GM12878 (cell line): ENCODE measurements at regions not wholly inside any gene's neighbourhood (a gene's known extent, or its start where the extent isn't known, plus 50 kb on each side); places are given as distances from the start of the nearest gene placed in this dataset.

Experiments
- ATAC-seq: fragments of 200-7000 bp; cut with Tn5 transposase; 3 replicates; pipeline ENCODE4 v1.9.1; 2020; ENCODE audit warnings: mild to moderate bottlenecking, moderate library complexity
- BruUV-seq: library from RNA; stranded (reverse); fragments of 400-500 nt; replicated peaks from 2 replicates; lab custom pipeline; 2021; lab: Mats Ljungman, UMichigan
- CTCF ChIA-PET: fragments of 300-600 bp; sonication (Branson Sonifier 250); formaldehyde crosslinking; extraction: SDS; loops from one replicate; lab custom pipeline; 2021; ENCODE audit warnings: inconsistent platforms; lab: Yijun Ruan, JAX
- POLR2A ChIA-PET: fragments of 350-600 bp; formaldehyde crosslinking; extraction: SDS; loops from one replicate; lab custom pipeline; 2021; ENCODE audit warnings: inconsistent platforms; lab: Charles Lee
- RAD21 ChIA-PET: fragments of 300-600 bp; sonication (Branson Sonifier 250); formaldehyde crosslinking; loops from one replicate; lab custom pipeline; 2023; ENCODE audit warnings: antibody characterized with exemption; ENCODE audit not compliant: unreplicated experiment; lab: Charles Lee
- SMC1A ChIA-PET: fragments of 300-600 bp; sonication (Branson Sonifier 250); formaldehyde crosslinking; loops from one replicate; lab custom pipeline; 2023; ENCODE audit not compliant: unreplicated experiment, uncharacterized antibody; lab: Charles Lee
- DNase-seq: peaks from one replicate; pipeline ENCODE4 v3.0.0-alpha.2; 2011; ENCODE audit warnings: low read depth, low spot score
- FAIRE-seq: peaks from 3 replicates; lab custom pipeline; 2011; peaks lifted over from hg19 to GRCh38; lab: Jason Lieb, UNC
- H2AFZ ChIP-seq: 2 replicates; pipeline ENCODE4 v1.6.0; 2011; ENCODE audit warnings: low read depth, low read length, control low read depth; ENCODE audit not compliant: control insufficient read depth
- H3K27ac ChIP-seq: 2 replicates; pipeline ENCODE4 v1.5.1; 2011; ENCODE audit warnings: control low read depth; ENCODE audit not compliant: control insufficient read depth, insufficient read depth
- H3K27me3 ChIP-seq, 2 experiments: replicated peaks in 1 of 2; 2 replicates each; pipeline versions ENCODE4 v1.6.0 to v1.6.1; 2011; ENCODE audit warnings: low read length in 1 of 2; ENCODE audit not compliant: control insufficient read depth in 2 of 2, insufficient read depth in 2 of 2
- H3K36me3 ChIP-seq, 2 experiments: 2 replicates each; pipeline ENCODE4 v1.5.1; 2011; ENCODE audit warnings: low read length in 1 of 2; ENCODE audit not compliant: control insufficient read depth in 2 of 2, insufficient read depth in 2 of 2
- H3K4me1 ChIP-seq: 2 replicates; pipeline ENCODE4 v1.6.1; 2011; ENCODE audit warnings: mild to moderate bottlenecking, low read length, moderate library complexity, mixed read lengths; ENCODE audit not compliant: control insufficient read depth, insufficient read depth
- H3K4me2 ChIP-seq: 2 replicates; pipeline ENCODE4 v1.6.0; 2011; ENCODE audit warnings: control low read depth; ENCODE audit not compliant: control insufficient read depth, insufficient read depth
- H3K4me3 ChIP-seq: fragments of 200-600 bp; sonication (generic); 2 replicates; pipeline ENCODE4 v1.5.1; 2016
- H3K79me2 ChIP-seq: 2 replicates; pipeline ENCODE4 v1.6.0; 2011; ENCODE audit warnings: low read length; ENCODE audit not compliant: control insufficient read depth, insufficient read depth
- H3K9ac ChIP-seq: 2 replicates; pipeline ENCODE4 v1.8.0; 2011; ENCODE audit warnings: low read length, control low read depth, mixed read lengths; ENCODE audit not compliant: control insufficient read depth, insufficient read depth
- H3K9me3 ChIP-seq: replicated peaks from 3 replicates; pipeline ENCODE4 v1.5.1; 2011; ENCODE audit warnings: mild to moderate bottlenecking, low read length; ENCODE audit not compliant: control insufficient read depth, insufficient read depth
- H4K20me1 ChIP-seq: 2 replicates; pipeline ENCODE4 v1.6.0; 2011; ENCODE audit not compliant: control insufficient read depth, insufficient read depth
- E2F8 ChIP-seq: fragments of 450-650 bp; IDR thresholded peaks from 2 replicates; pipeline ENCODE4 v1.6.1; 2018; ENCODE audit warnings: mild to moderate bottlenecking, low read depth, moderate library complexity; ENCODE audit not compliant: partially characterized antibody
- NFYB ChIP-seq: IDR thresholded peaks from 2 replicates; pipeline ENCODE4 v1.6.1; 2011; ENCODE audit warnings: low read depth, mild to moderate bottlenecking, low read length, improper control_type of control experiment, moderate library complexity; ENCODE audit not compliant: insufficient read depth
- PAX5 ChIP-seq: IDR thresholded peaks from 2 replicates; pipeline ENCODE4 v1.6.1; 2011; ENCODE audit warnings: low read depth, low read length, borderline replicate concordance
- RELB ChIP-seq: fragments of 450-650 bp; IDR thresholded peaks from 2 replicates; pipeline ENCODE4 v1.6.1; 2017; ENCODE audit warnings: low read depth, mild to moderate bottlenecking, moderate library complexity
- WRNIP1 ChIP-seq: IDR thresholded peaks from 2 replicates; pipeline ENCODE4 v1.6.1; 2011; ENCODE audit warnings: low read depth, low read length, improper control_type of control experiment, borderline replicate concordance
- YBX1 ChIP-seq: fragments of 450-650 bp; IDR thresholded peaks from 2 replicates; pipeline ENCODE4 v1.6.1; 2016; ENCODE audit warnings: antibody characterized with exemption
- whole genome bisulfite sequencing: methylation state at CpG from one replicate; pipeline ENCODE4 v1.1.6; 2016; ENCODE audit warnings: low lambda C conversion rate; ENCODE audit not compliant: insufficient replicate concordance, insufficient coverage; ENCODE audit errors: missing lambda C conversion rate; 5-methylcytosine and 5-hydroxymethylcytosine counted together
- in situ Hi-C: fragments of 300-500 bp; cut with MboI; formaldehyde crosslinking; loops from 9 replicates; pipeline ENCODE4 v1.14.3; 2018; ENCODE audit warnings: mixed read lengths
- intact Hi-C: fragments of 100-400 bp; cut with micrococcal nuclease; formaldehyde crosslinking; loops from one replicate; pipeline ENCODE4 v1.14.2; 2022; ENCODE audit not compliant: unreplicated experiment

- ChIA-PET CTCF (no interaction called here), RAD21 (no interaction called here), POLR2A (no interaction called here), SMC1A (no interaction called here)
- Histone ChIP-seq H4K20me1 (no peaks in the 10 kb centered on the region), H3K4me2 (no peak overlapping the region), H3K36me3 (no peaks in the 10 kb centered on the region), H2AFZ (no peak overlapping the region), H3K4me3 (no peak overlapping the region), H3K27ac (no peak overlapping the region), H3K9ac (no peak overlapping the region), H3K4me1 (no peaks in the 10 kb centered on the region), H3K27me3 (no peaks in the 10 kb centered on the region), H3K9me3 (no peaks in the 10 kb centered on the region; the same call in 2 of the 3 replicates), H3K79me2 (no peaks in the 10 kb centered on the region)
- no TSS peak for BruUV-seq
- in situ Hi-C loops: no loop called here
- FAIRE-seq: no peak
- TF ChIP-seq YBX1: no peak
- no peak for TF ChIP-seq RELB
- TF ChIP-seq WRNIP1: no peak
- no peak for TF ChIP-seq E2F8
- TF ChIP-seq PAX5: no peak
- TF ChIP-seq NFYB: no peak
- no peak for ATAC-seq
- no peak for DNase-seq
- intact Hi-C loops: no loop called here
- WGBS: 38% methylated on average over 2 of the region's 2 CpGs
Observed at GRCh38 chr4:134888156-134888555, 686.6 kb upstream of the PABPC4L start.
